HepG2 (cell line): ENCODE measurements at regions not wholly inside any gene's neighbourhood (a gene's known extent, or its start where the extent isn't known, plus 50 kb on each side); places are given as distances from the start of the nearest gene placed in this dataset.

Experiments used
- ARNT ChIP-seq: fragments of 450-650 bp; IDR thresholded peaks from 2 replicates; pipeline ENCODE4 v1.6.1; 2017
- HBP1 ChIP-seq: IDR thresholded peaks from 2 replicates; pipeline ENCODE4 v1.6.1; 2016; ENCODE audit warnings: low read depth, control low read depth
- HMGA1 ChIP-seq: sonication (generic); formaldehyde crosslinking; conservative IDR thresholded peaks from 2 replicates; pipeline ENCODE4 v1.4.0; 2020; ENCODE audit warnings: missing genetic modification reagents
- NBN ChIP-seq: fragments of 450-650 bp; conservative IDR thresholded peaks from 2 replicates; pipeline ENCODE4 v1.6.1; 2017
- PRDM10 ChIP-seq: sonication (generic); formaldehyde crosslinking; IDR thresholded peaks from 2 replicates; pipeline ENCODE4 v1.4.0; 2020; ENCODE audit warnings: low read depth, missing genetic modification reagents
- RAD21 ChIP-seq: fragments of 450-650 bp; formaldehyde crosslinking; IDR thresholded peaks from 2 replicates; pipeline ENCODE4 v1.5.0; 2020; ENCODE audit warnings: mild to moderate bottlenecking
- TIGD3 ChIP-seq: sonication (generic); formaldehyde crosslinking; IDR thresholded peaks from 2 replicates; pipeline ENCODE4 v1.5.1; 2020; ENCODE audit warnings: mild to moderate bottlenecking, missing genetic modification reagents, borderline replicate concordance
- TRIM22 ChIP-seq: fragments of 450-650 bp; IDR thresholded peaks from 2 replicates; pipeline ENCODE4 v1.6.1; 2017
- ZMYM3 ChIP-seq: sonication (generic); formaldehyde crosslinking; IDR thresholded peaks from 2 replicates; pipeline ENCODE4 v1.5.1; 2020; ENCODE audit warnings: mild to moderate bottlenecking, missing genetic modification reagents
- ZNF280B ChIP-seq: sonication (generic); formaldehyde crosslinking; IDR thresholded peaks from 2 replicates; pipeline ENCODE4 v1.5.0; 2020; ENCODE audit warnings: missing genetic modification reagents, mild to moderate bottlenecking, borderline replicate concordance
- ZNF292 ChIP-seq: sonication (generic); formaldehyde crosslinking; IDR thresholded peaks from 2 replicates; pipeline ENCODE4 v1.8.1; 2022; ENCODE audit warnings: mild to moderate bottlenecking, low read depth, missing genetic modification reagents, borderline replicate concordance
- ZNF326 ChIP-seq: sonication (generic); formaldehyde crosslinking; IDR thresholded peaks from 2 replicates; pipeline ENCODE4 v1.4.0; 2020; ENCODE audit warnings: missing genetic modification reagents, borderline replicate concordance
- ZNF33A ChIP-seq: sonication (generic); formaldehyde crosslinking; IDR thresholded peaks from 2 replicates; pipeline ENCODE4 v1.5.1; 2020; ENCODE audit warnings: missing genetic modification reagents, mild to moderate bottlenecking, moderate library complexity, borderline replicate concordance
- ZNF543 ChIP-seq: sonication (generic); formaldehyde crosslinking; IDR thresholded peaks from 2 replicates; pipeline ENCODE4 v1.4.0; 2020; ENCODE audit warnings: mild to moderate bottlenecking, missing genetic modification reagents
- ZNF704 ChIP-seq: sonication (generic); formaldehyde crosslinking; IDR thresholded peaks from 2 replicates; pipeline ENCODE4 v1.8.1; 2023; ENCODE audit warnings: mild to moderate bottlenecking, inconsistent platforms, moderate library complexity, missing genetic modification reagents, borderline replicate concordance
- ZNF775 ChIP-seq: sonication (generic); formaldehyde crosslinking; IDR thresholded peaks from 2 replicates; pipeline ENCODE4 v1.4.0; 2020; ENCODE audit warnings: missing genetic modification reagents, mild to moderate bottlenecking, moderate library complexity, borderline replicate concordance
- ZNF777 ChIP-seq: sonication (generic); formaldehyde crosslinking; IDR thresholded peaks from 2 replicates; pipeline ENCODE4 v1.4.0; 2020; ENCODE audit warnings: missing genetic modification reagents
- ZNF83 ChIP-seq: sonication (generic); formaldehyde crosslinking; IDR thresholded peaks from 2 replicates; pipeline ENCODE4 v1.4.0; 2020; ENCODE audit warnings: missing genetic modification reagents, mild to moderate bottlenecking, borderline replicate concordance

GRCh38 chr14:73771848-73772638 is 57.9 kb upstream of the PNMA1 start (continued):
- peak; percentile 92; the same call in 1 of the 2 replicates for TF ChIP-seq ZNF280B (CRISPR knock-in tag)
- peak; percentile 83; the same call in 1 of the 2 replicates for TF ChIP-seq ZNF83 (CRISPR knock-in tag)
- TF ChIP-seq RAD21 (CRISPR knock-in tag), result peak; percentile 71
- TF ChIP-seq HBP1 (CRISPR knock-in tag), result peak; percentile 92; the same call in 1 of the 2 replicates
- peak; percentile 85; the same call in 1 of the 2 replicates for TF ChIP-seq PRDM10 (CRISPR knock-in tag)
- no peak for TF ChIP-seq NBN
- no peak for TF ChIP-seq HMGA1 (CRISPR knock-in tag)
- peak; percentile 95 for TF ChIP-seq ZNF292 (CRISPR knock-in tag)
- peak; percentile 79 for TF ChIP-seq ZMYM3 (CRISPR knock-in tag)
- peak; percentile 45; the same call in 1 of the 2 replicates for TF ChIP-seq ZNF33A (CRISPR knock-in tag)
- no peak for TF ChIP-seq ZNF777 (CRISPR knock-in tag)
- TF ChIP-seq ZNF326 (CRISPR knock-in tag), result 0 out of 2 replicates have a peak, but pooled peaks have one; percentile 66
- TF ChIP-seq ZNF775 (CRISPR knock-in tag), result no peak
- TF ChIP-seq ZNF543, result 0 out of 2 replicates have a peak, but pooled peaks have one; percentile 35
- TF ChIP-seq ZNF704 (CRISPR knock-in tag), result no peak
- no peak for TF ChIP-seq ARNT
- TF ChIP-seq TIGD3 (CRISPR knock-in tag), result no peak
- TF ChIP-seq TRIM22, result no peak
